ENCODE measurements at regions not wholly inside any gene's neighbourhood (a gene's known extent, or its start where the extent isn't known, plus 50 kb on each side); places are given as distances from the start of the nearest gene placed in this dataset.
"Not testable (repeated sequence)": the region's sequence is repeated elsewhere in the genome, so short reads cannot be mapped to it uniquely, and the experiment has no call there.

- Histone ChIP-seq H3K9ac (replicated peaks; ENCODE audit: extremely low read depth, insufficient read depth, low read length) (no peak overlapping the region), H3K9me3 (replicated peaks; ENCODE audit: control insufficient read depth, insufficient read depth, low read length) (peaks cover 11% of the 10 kb centered on the region), H3K27me3 (ENCODE audit: control insufficient read depth in 2 of 2, insufficient read depth in 2 of 2, low read length in 2 of 2) (no peaks in the 10 kb centered on the region), H3K36me3 (ENCODE audit: control insufficient read depth in 2 of 2, extremely low read depth in 1 of 2, insufficient read depth in 2 of 2, low read length in 2 of 2) (no peaks in the 10 kb centered on the region), H4K20me1 (replicated peaks; ENCODE audit: control insufficient read depth, extremely low read depth, insufficient read depth, low read length) (no peaks in the 10 kb centered on the region), H3K4me3 (replicated peaks in 1 of 3; ENCODE audit: insufficient read depth in 1 of 3, low read depth in 1 of 3, low read length in 3 of 3) (no peak overlapping the region), H3K4me1 (ENCODE audit: control insufficient read depth, extremely low read depth, insufficient read depth, low read length) (no peaks in the 10 kb centered on the region), H3K9me1 (replicated peaks; ENCODE audit: control insufficient read depth, extremely low read depth, insufficient read depth, low read length) (no peaks in the 10 kb centered on the region), H3K27ac (ENCODE audit: insufficient read depth, low read depth, low read length) (no peak overlapping the region), H3K4me2 (ENCODE audit: insufficient read depth, low read length) (no peak overlapping the region), H2AFZ (ENCODE audit: low read depth, low read length) (no peak overlapping the region), H3K79me2 (ENCODE audit: control insufficient read depth, insufficient read depth, low read length) (no peaks in the 10 kb centered on the region)
- ChIA-PET CTCF (no interaction called here), POLR2A (no interaction called here)
- BruUV-seq (replicated peaks) = no TSS peak
- no peak for FAIRE-seq
- DNase-seq (ENCODE audit: low read depth, low spot score) = no peak
- TF ChIP-seq MYC (IDR thresholded peaks at IDR 0.05; ENCODE audit: low read depth, low read length) = no peak
- no peak for TF ChIP-seq CTCF (IDR thresholded peaks at IDR 0.05; ENCODE audit: extremely low read depth in 1 of 2, insufficient read depth in 1 of 2, low read depth in 1 of 2, low read length in 2 of 2)
- TF ChIP-seq EZH2 (IDR thresholded peaks at IDR 0.05; ENCODE audit: borderline replicate concordance, low read depth, low read length, severe bottlenecking) = no peak
- TF ChIP-seq FOS (IDR thresholded peaks at IDR 0.05; ENCODE audit: borderline replicate concordance, insufficient read depth, low read length) = no peak
- no peak for TF ChIP-seq POLR2AphosphoS5 (IDR thresholded peaks at IDR 0.05; ENCODE audit: insufficient read depth, low read depth, low read length)
- TF ChIP-seq POLR2A (IDR thresholded peaks at IDR 0.05; ENCODE audit: low read depth, low read length) = no peak
- TF ChIP-seq MAX (IDR thresholded peaks at IDR 0.05; ENCODE audit: insufficient read depth, insufficient read length) = no peak
- no peak for TF ChIP-seq JUN (IDR thresholded peaks at IDR 0.05; ENCODE audit: borderline replicate concordance, insufficient read depth, insufficient read length, low read depth)
- TF ChIP-seq GATA2 (IDR thresholded peaks at IDR 0.05; ENCODE audit: insufficient read depth, insufficient read length, low read depth, low read length) = no peak
- intact Hi-C loops (cut with micrococcal nuclease) = no loop called here
- dilution Hi-C loops (cut with MboI; ENCODE audit: extremely low pct_ligation_motif_present, low sequenced_read_pairs) = no loop called here
Observed at GRCh38 chr5:179400020-179400419, 54.8 kb upstream of the ADAMTS2 start.

DNA sequence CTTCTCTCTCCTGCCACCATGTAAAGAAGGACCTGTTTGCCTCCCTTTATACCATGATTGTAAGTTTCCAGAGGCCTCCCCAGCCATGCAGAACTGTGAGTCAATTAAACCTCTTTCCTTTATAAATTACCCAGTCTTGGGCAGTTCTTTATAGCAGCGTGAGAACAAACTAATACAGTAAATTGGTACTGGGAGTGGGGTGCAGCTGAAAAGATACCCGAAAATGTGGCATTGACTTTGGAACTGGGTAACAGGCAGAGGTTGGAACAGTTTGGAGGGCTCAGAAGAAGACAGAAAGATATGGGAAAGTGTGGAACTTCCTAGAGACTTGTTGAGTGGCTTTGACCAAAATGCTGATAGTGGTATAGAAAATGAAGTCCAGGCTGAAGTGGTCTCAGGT is 54.1 kb upstream of the ADAMTS2 start:
- H4K20me1 ChIP-seq (replicated peaks; ENCODE audit: control insufficient read depth, extremely low read depth, insufficient read depth, low read length); H3K27me3 ChIP-seq (ENCODE audit: control insufficient read depth in 2 of 2, insufficient read depth in 2 of 2, low read length in 2 of 2); intact Hi-C loops (cut with micrococcal nuclease); H3K4me2 ChIP-seq (ENCODE audit: insufficient read depth, low read length); H3K79me2 ChIP-seq (ENCODE audit: control insufficient read depth, insufficient read depth, low read length); POLR2A ChIA-PET; H3K4me3 ChIP-seq (replicated peaks in 1 of 3; ENCODE audit: insufficient read depth in 1 of 3, low read depth in 1 of 3, low read length in 3 of 3); H3K36me3 ChIP-seq (ENCODE audit: control insufficient read depth in 2 of 2, extremely low read depth in 1 of 2, insufficient read depth in 2 of 2, low read length in 2 of 2); CTCF ChIA-PET; FAIRE-seq; H3K4me1 ChIP-seq (ENCODE audit: control insufficient read depth, extremely low read depth, insufficient read depth, low read length); H3K9me1 ChIP-seq (replicated peaks; ENCODE audit: control insufficient read depth, extremely low read depth, insufficient read depth, low read length); H3K9me3 ChIP-seq (replicated peaks; ENCODE audit: control insufficient read depth, insufficient read depth, low read length); H3K27ac ChIP-seq (ENCODE audit: insufficient read depth, low read depth, low read length); H3K9ac ChIP-seq (replicated peaks; ENCODE audit: extremely low read depth, insufficient read depth, low read length); BruUV-seq (replicated peaks); H2AFZ ChIP-seq (ENCODE audit: low read depth, low read length); dilution Hi-C loops (cut with MboI; ENCODE audit: extremely low pct_ligation_motif_present, low sequenced_read_pairs); DNase-seq (ENCODE audit: low read depth, low spot score): not testable (repeated sequence)

All from endothelial cell of umbilical vein (primary cell).